GM12865 (cell line): ENCODE measurements at regions not wholly inside any gene's neighbourhood (a gene's known extent, or its start where the extent isn't known, plus 50 kb on each side); places are given as distances from the start of the nearest gene placed in this dataset.

Source experiments
- DNase-seq: peaks from one replicate; pipeline ENCODE4 v3.0.0; 2010; ENCODE audit warnings: low read depth
- H3K4me3 ChIP-seq: 2 replicates; pipeline ENCODE4 v1.5.1; 2011; ENCODE audit warnings: mild to moderate bottlenecking, low read depth, low read length, control low read depth
- CTCF ChIP-seq: IDR thresholded peaks from 2 replicates; pipeline ENCODE4 v1.5.1; 2011; ENCODE audit warnings: low read length, control low read depth, low read depth, inconsistent platforms; ENCODE audit not compliant: insufficient read depth; ENCODE audit errors: missing control alignments

GRCh38 chr2:176683618-176684111 lies 414.4 kb downstream of the MTX2 start:
- DNase-seq: no peak
- TF ChIP-seq CTCF: no peak
- no peak overlapping the region for H3K4me3 ChIP-seq

GRCh38 chr2:176685908-176686307 lies 416.7 kb downstream of the MTX2 start:
- no peak for DNase-seq
- H3K4me3 ChIP-seq: no peak overlapping the region
- TF ChIP-seq CTCF: no peak

GRCh38 chr2:176686328-176686727 lies 417.1 kb downstream of the MTX2 start:
- no peak for DNase-seq
- TF ChIP-seq CTCF: no peak
- no peak overlapping the region for H3K4me3 ChIP-seq

GRCh38 chr2:176687342-176687741 lies 418.1 kb downstream of the MTX2 start:
- TF ChIP-seq CTCF: no peak
- no peak for DNase-seq
- no peak overlapping the region for H3K4me3 ChIP-seq

- TF ChIP-seq CTCF: no peak
- no peak for DNase-seq
- H3K4me3 ChIP-seq: no peak overlapping the region
These were observed 418.7 kb downstream of the MTX2 start for GRCh38 chr2:176687944-176688343.

- DNase-seq: no peak
- H3K4me3 ChIP-seq: no peak overlapping the region
- no peak for TF ChIP-seq CTCF
These were observed 420.5 kb downstream of the MTX2 start for GRCh38 chr2:176689711-176690110.

GRCh38 chr2:176691471-176691870 lies 422.2 kb downstream of the MTX2 start:
- no peak for TF ChIP-seq CTCF
- DNase-seq: no peak
- no peak overlapping the region for H3K4me3 ChIP-seq
